Fibroblast of skin of scalp (primary cell): ENCODE measurements at regions not wholly inside any gene's neighbourhood (a gene's known extent, or its start where the extent isn't known, plus 50 kb on each side); places are given as distances from the start of the nearest gene placed in this dataset.

ENCODE experiments used
- DNase-seq: peaks from one replicate; pipeline ENCODE4 v3.0.0-alpha.2; 2013

- no peak for DNase-seq
Measured at GRCh38 chr1:38536089-38536488, 323.5 kb downstream of the RRAGC start.

GRCh38 chr1:38534473-38534823, 325.1 kb downstream of the RRAGC start:
- no peak for DNase-seq

GRCh38 chr1:38533772-38534472, 325.6 kb downstream of the RRAGC start:
- DNase-seq: no peak

GRCh38 chr1:38530957-38531356, 328.6 kb downstream of the RRAGC start:
- no peak for DNase-seq

GRCh38 chr1:38529946-38530345, 329.6 kb downstream of the RRAGC start:
- no peak for DNase-seq

GRCh38 chr1:38529391-38529790, 330.2 kb downstream of the RRAGC start:
- DNase-seq: no peak

GRCh38 chr1:38528623-38529022, 330.9 kb downstream of the RRAGC start:
- DNase-seq: no peak

GRCh38 chr1:38527373-38527966, 332.1 kb downstream of the RRAGC start:
- DNase-seq: no peak

- DNase-seq: no peak
Measured at GRCh38 chr1:38526046-38526445, 333.5 kb downstream of the RRAGC start.

- DNase-seq: no peak
Measured at GRCh38 chr1:38525343-38526043, 334.1 kb downstream of the RRAGC start.

GRCh38 chr1:38524025-38524641, 335.4 kb downstream of the RRAGC start:
- DNase-seq: no peak

GRCh38 chr1:38523568-38523939, 336.0 kb downstream of the RRAGC start:
- DNase-seq: no peak

GRCh38 chr1:38522915-38523567, 336.5 kb downstream of the RRAGC start:
- DNase-seq: no peak

- DNase-seq: no peak
Measured at GRCh38 chr1:38516560-38516959, 343.0 kb downstream of the RRAGC start.

GRCh38 chr1:38512789-38513188, 346.8 kb downstream of the RRAGC start:
- no peak for DNase-seq

- DNase-seq: no peak
Measured at GRCh38 chr1:38512024-38512767, 347.4 kb downstream of the RRAGC start.

- DNase-seq: no peak
Measured at GRCh38 chr1:38508232-38508631, 351.3 kb downstream of the RRAGC start.

- no peak for DNase-seq
Measured at GRCh38 chr1:38507563-38507962, 352.0 kb downstream of the RRAGC start.

- no peak for DNase-seq
Measured at GRCh38 chr1:38505944-38506343, 353.6 kb downstream of the RRAGC start.

- DNase-seq: peak; percentile 43
Measured at GRCh38 chr1:38502758-38503157, 356.8 kb downstream of the RRAGC start.

GRCh38 chr1:38500891-38501290, 358.7 kb downstream of the RRAGC start:
- peak; percentile 8 for DNase-seq

GRCh38 chr1:38500352-38500751, 359.2 kb downstream of the RRAGC start:
- no peak for DNase-seq
